H1 (cell line): ENCODE measurements at regions not wholly inside any gene's neighbourhood (a gene's known extent, or its start where the extent isn't known, plus 50 kb on each side); places are given as distances from the start of the nearest gene placed in this dataset.
"Not testable (repeated sequence)": the region's sequence is repeated elsewhere in the genome, so short reads cannot be mapped to it uniquely, and the experiment has no call there.

ENCODE experiments used
- CTCF ChIA-PET: fragments of 300-600 bp; sonication (Branson Sonifier 250); formaldehyde crosslinking; loops from one replicate; lab custom pipeline; 2021; ENCODE audit not compliant: partially characterized antibody; lab: Charles Lee
- POLR2A ChIA-PET: fragments of 300-600 bp; sonication (Branson Sonifier 250); formaldehyde crosslinking; loops from one replicate; lab custom pipeline; 2021; ENCODE audit warnings: inconsistent platforms; ENCODE audit not compliant: partially characterized antibody; lab: Charles Lee
- DNase-seq, 2 experiments: peaks; one replicate each; pipeline versions ENCODE4 v3.0.0 to v3.0.0-alpha.2; 2010 to 2022; ENCODE audit warnings: low spot score in 2 of 2, low read depth in 1 of 2, mixed read lengths in 1 of 2
- FAIRE-seq: peaks from 2 replicates; lab custom pipeline; 2011; peaks lifted over from hg19 to GRCh38; lab: Jason Lieb, UNC
- H2AFZ ChIP-seq: 2 replicates; pipeline ENCODE4 v1.8.1; 2012; ENCODE audit warnings: low read length, inconsistent platforms
- H2AK5ac ChIP-seq: 2 replicates; pipeline ENCODE4 v1.6.1; 2013; ENCODE audit warnings: low read depth, low read length
- H2BK120ac ChIP-seq: replicated peaks from 2 replicates; pipeline ENCODE3; 2013; ENCODE audit warnings: low read depth, low read length, inconsistent platforms
- H2BK12ac ChIP-seq: 2 replicates; pipeline ENCODE4 v1.6.1; 2013; ENCODE audit warnings: low read depth, low read length
- H2BK15ac ChIP-seq: 2 replicates; pipeline ENCODE4 v1.6.1; 2013; ENCODE audit warnings: low read length
- H2BK20ac ChIP-seq: 2 replicates; pipeline ENCODE4 v1.6.1; 2013; ENCODE audit warnings: low read length
- H2BK5ac ChIP-seq: 2 replicates; pipeline ENCODE4 v1.6.1; 2013; ENCODE audit warnings: low read depth, low read length
- H3K14ac ChIP-seq: 2 replicates; pipeline ENCODE4 v1.6.1; 2013; ENCODE audit warnings: inconsistent platforms; ENCODE audit not compliant: insufficient read length
- H3K18ac ChIP-seq: 2 replicates; pipeline ENCODE4 v1.6.1; 2013; ENCODE audit warnings: low read length; ENCODE audit errors: extremely low read depth
- H3K23ac ChIP-seq: 2 replicates; pipeline ENCODE4 v1.6.1; 2013; ENCODE audit warnings: inconsistent platforms; ENCODE audit not compliant: insufficient read length
- H3K23me2 ChIP-seq: 2 replicates; pipeline ENCODE4 v1.6.1; 2013; ENCODE audit warnings: low read depth, low read length
- H3K27ac ChIP-seq: 2 replicates; pipeline ENCODE4 v1.6.1; 2011; ENCODE audit warnings: low read depth, low read length, inconsistent platforms
- H3K27me3 ChIP-seq, 4 experiments: replicated peaks in 1 of 4; 1 replicate in 1 of 4; 2 replicates in 3 of 4; pipeline versions ENCODE4 v1.6.1 to v1.8.1; 2011 to 2013; ENCODE audit warnings: low read length in 3 of 4, mild to moderate bottlenecking in 3 of 4, inconsistent platforms in 2 of 4, mixed read lengths in 2 of 4, moderate library complexity in 1 of 4; ENCODE audit not compliant: control insufficient read depth in 3 of 4, insufficient read depth in 3 of 4; ENCODE audit errors: extremely low read depth in 1 of 4
- H3K36me3 ChIP-seq, 4 experiments: 2 replicates each; pipeline versions ENCODE4 v1.6.1 to v1.8.1; 2011 to 2013; ENCODE audit warnings: mild to moderate bottlenecking in 4 of 4, low read length in 3 of 4, moderate library complexity in 2 of 4, control low read depth in 1 of 4, inconsistent platforms in 1 of 4; ENCODE audit not compliant: insufficient read depth in 4 of 4, control insufficient read depth in 2 of 4
- H3K4ac ChIP-seq: replicated peaks from 2 replicates; pipeline ENCODE3; 2013; ENCODE audit warnings: low read length, low read depth, mixed read lengths, inconsistent platforms; ENCODE audit not compliant: insufficient read length
- H3K4me1 ChIP-seq, 4 experiments: replicated peaks in 1 of 4; 1 replicate in 1 of 4; 2 replicates in 3 of 4; pipeline versions ENCODE4 v1.6.1 to v1.8.1; 2011 to 2013; ENCODE audit warnings: low read length in 3 of 4, inconsistent platforms in 2 of 4, mixed read lengths in 1 of 4; ENCODE audit not compliant: insufficient read depth in 4 of 4, control insufficient read depth in 3 of 4
- H3K4me2 ChIP-seq, 2 experiments: 2 replicates each; pipeline versions ENCODE4 v1.6.1 to v1.8.1; 2011 to 2013; ENCODE audit warnings: low read depth in 2 of 2, low read length in 2 of 2, control low read depth in 1 of 2, inconsistent platforms in 1 of 2, mild to moderate bottlenecking in 1 of 2; ENCODE audit not compliant: insufficient read depth in 1 of 2
- H3K4me3 ChIP-seq, 4 experiments: fragments of 200-600, 300-600 bp in 1 of 4; sonication (generic), shearing (Covaris generic), sonication (Bioruptor Twin) in 1 of 4; 2 replicates each; pipeline versions ENCODE4 v1.5.1 to v1.8.1; 2011 to 2016; ENCODE audit warnings: low read length in 4 of 4, low read depth in 3 of 4, control low read depth in 2 of 4, inconsistent platforms in 2 of 4, mild to moderate bottlenecking in 2 of 4, mixed read lengths in 1 of 4, moderate library complexity in 1 of 4; ENCODE audit not compliant: insufficient read depth in 2 of 4; ENCODE audit errors: extremely low read depth in 1 of 4
- H3K56ac ChIP-seq: replicated peaks from 2 replicates; pipeline ENCODE3; 2013; ENCODE audit warnings: low read depth, mild to moderate bottlenecking, mixed read lengths, low read length, inconsistent platforms; ENCODE audit not compliant: insufficient read length
- H3K79me1 ChIP-seq: 2 replicates; pipeline ENCODE4 v1.6.1; 2013; ENCODE audit warnings: low read depth, low read length, control low read depth
- H3K79me2 ChIP-seq, 2 experiments: 2 replicates each; pipeline versions ENCODE4 v1.6.1 to v1.8.1; 2012 to 2013; ENCODE audit warnings: low read length in 2 of 2, mild to moderate bottlenecking in 2 of 2, inconsistent platforms in 1 of 2; ENCODE audit not compliant: insufficient read depth in 2 of 2, control insufficient read depth in 1 of 2
- H3K9ac ChIP-seq, 4 experiments: replicated peaks in 1 of 4; 1 replicate in 1 of 4; 2 replicates in 3 of 4; pipeline versions ENCODE4 v1.6.1 to v1.8.1; 2011 to 2013; ENCODE audit warnings: low read depth in 3 of 4, low read length in 3 of 4, control low read depth in 2 of 4, mild to moderate bottlenecking in 2 of 4, moderate library complexity in 2 of 4, inconsistent platforms in 1 of 4; ENCODE audit errors: extremely low read depth in 1 of 4
- H3K9me3 ChIP-seq, 2 experiments: 2 replicates each; pipeline versions ENCODE4 v1.6.1 to v1.8.1; 2012 to 2013; ENCODE audit warnings: mild to moderate bottlenecking in 2 of 2, moderate library complexity in 2 of 2, control low read depth in 1 of 2, inconsistent platforms in 1 of 2, low read depth in 1 of 2, low read length in 1 of 2, mixed read lengths in 1 of 2; ENCODE audit not compliant: insufficient read depth in 2 of 2
- H4K20me1 ChIP-seq, 2 experiments: replicated peaks in 1 of 2; 2 replicates each; pipeline versions ENCODE3 to v1.8.1; 2011 to 2013; ENCODE audit warnings: inconsistent platforms in 2 of 2, low read length in 2 of 2, mild to moderate bottlenecking in 1 of 2; ENCODE audit not compliant: insufficient read depth in 2 of 2, control insufficient read depth in 1 of 2
- H4K5ac ChIP-seq: 2 replicates; pipeline ENCODE4 v1.6.1; 2013; ENCODE audit warnings: low read length, low read depth, mixed read lengths, inconsistent platforms; ENCODE audit not compliant: insufficient read length
- H4K8ac ChIP-seq: 2 replicates; pipeline ENCODE4 v1.8.0; 2013; ENCODE audit warnings: mild to moderate bottlenecking, moderate library complexity, low read length, inconsistent platforms; ENCODE audit not compliant: insufficient read depth; ENCODE audit errors: extremely low read depth
- H4K91ac ChIP-seq: replicated peaks from 2 replicates; pipeline ENCODE3; 2013; ENCODE audit warnings: low read length, mixed read lengths, inconsistent platforms; ENCODE audit not compliant: insufficient read length
- WGBS, 2 experiments: shearing (Covaris generic) in 1 of 2; methylation state at CpG; one replicate each; pipeline versions ENCODE4 v1.1.6 to v1.1.7; 2013 to 2015; ENCODE audit warnings: low lambda C conversion rate in 2 of 2, mixed read lengths in 2 of 2, inconsistent platforms in 1 of 2, low coverage in 1 of 2, missing lambda C conversion rate in 1 of 2; ENCODE audit not compliant: insufficient replicate concordance in 2 of 2, insufficient coverage in 1 of 2, insufficient read length in 1 of 2; ENCODE audit errors: extremely low coverage in 1 of 2, missing lambda C conversion rate in 1 of 2; 5-methylcytosine and 5-hydroxymethylcytosine counted together

GRCh38 chrX:93019841-93020240 is 653.5 kb downstream of the NAP1L3 start:
- H3K27ac ChIP-seq, H4K8ac ChIP-seq, H3K23me2 ChIP-seq, H2BK120ac ChIP-seq, H3K79me2 ChIP-seq, H2BK5ac ChIP-seq, H4K91ac ChIP-seq, H3K4me1 ChIP-seq, H3K18ac ChIP-seq, H3K4ac ChIP-seq, H3K56ac ChIP-seq, H3K79me1 ChIP-seq, H2AK5ac ChIP-seq, H4K5ac ChIP-seq, H2AFZ ChIP-seq, H3K4me2 ChIP-seq, H4K20me1 ChIP-seq, H2BK12ac ChIP-seq, H3K36me3 ChIP-seq, H2BK15ac ChIP-seq, H3K14ac ChIP-seq, H3K9me3 ChIP-seq, CTCF ChIA-PET, FAIRE-seq, DNase-seq, POLR2A ChIA-PET, H3K9ac ChIP-seq, H3K27me3 ChIP-seq, H2BK20ac ChIP-seq, H3K4me3 ChIP-seq, H3K23ac ChIP-seq: not testable (repeated sequence)
- 100% methylated on average over 1 of the region's 2 CpGs; no CpG with 5 or more reads in 1 of the 2 experiments for WGBS, 2 experiments

GRCh38 chrX:93014481-93015030 is 658.8 kb downstream of the NAP1L3 start:
- H3K4me1 ChIP-seq, H3K4ac ChIP-seq, H4K91ac ChIP-seq, H3K9me3 ChIP-seq, H3K23ac ChIP-seq, H3K36me3 ChIP-seq, DNase-seq, H3K23me2 ChIP-seq, H4K8ac ChIP-seq, H2AFZ ChIP-seq, H3K18ac ChIP-seq, CTCF ChIA-PET, H4K20me1 ChIP-seq, H3K4me2 ChIP-seq, H3K4me3 ChIP-seq, H4K5ac ChIP-seq, H2BK15ac ChIP-seq, H2BK5ac ChIP-seq, H2BK120ac ChIP-seq, H2BK12ac ChIP-seq, H3K79me2 ChIP-seq, H3K9ac ChIP-seq, H2BK20ac ChIP-seq, H2AK5ac ChIP-seq, H3K27me3 ChIP-seq, POLR2A ChIA-PET, H3K14ac ChIP-seq, H3K56ac ChIP-seq, H3K79me1 ChIP-seq, H3K27ac ChIP-seq: not testable (repeated sequence)
- 38% methylated on average over 1 of the region's 1 CpG; no CpG with 5 or more reads in 1 of the 2 experiments for WGBS, 2 experiments
- FAIRE-seq, result peak; percentile 86
